HG03139 (cell line): ENCODE measurements at regions not wholly inside any gene's neighbourhood (a gene's known extent, or its start where the extent isn't known, plus 50 kb on each side); places are given as distances from the start of the nearest gene placed in this dataset.
"Not testable (repeated sequence)": the region's sequence is repeated elsewhere in the genome, so short reads cannot be mapped to it uniquely, and the experiment has no call there.

Experiments used
- ATAC-seq: cut with Tn5 transposase; IDR thresholded peaks from one replicate; pipeline ENCODE4 v1.9.1; 2021; ENCODE audit not compliant: unreplicated experiment

DNA sequence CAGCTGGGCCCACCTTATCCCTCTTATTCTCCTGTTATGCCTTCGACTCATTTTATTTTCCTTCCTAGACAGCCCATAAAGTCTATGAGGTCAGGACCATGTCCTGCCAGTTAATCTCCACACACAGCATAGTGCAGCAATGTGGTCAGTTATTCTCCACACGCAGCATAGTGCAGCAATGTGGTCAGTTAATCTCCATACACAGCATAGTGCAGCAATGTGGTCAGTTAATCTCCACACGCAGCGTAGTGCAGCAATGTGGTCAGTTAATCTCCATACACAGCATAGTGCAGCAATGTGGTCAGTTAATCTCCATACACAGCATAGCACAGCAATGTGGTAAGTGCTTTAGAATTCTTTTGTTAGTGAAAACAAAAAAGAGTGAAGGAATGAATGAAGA lies 77.8 kb downstream of the TEX36 start:
- no peak for ATAC-seq

DNA sequence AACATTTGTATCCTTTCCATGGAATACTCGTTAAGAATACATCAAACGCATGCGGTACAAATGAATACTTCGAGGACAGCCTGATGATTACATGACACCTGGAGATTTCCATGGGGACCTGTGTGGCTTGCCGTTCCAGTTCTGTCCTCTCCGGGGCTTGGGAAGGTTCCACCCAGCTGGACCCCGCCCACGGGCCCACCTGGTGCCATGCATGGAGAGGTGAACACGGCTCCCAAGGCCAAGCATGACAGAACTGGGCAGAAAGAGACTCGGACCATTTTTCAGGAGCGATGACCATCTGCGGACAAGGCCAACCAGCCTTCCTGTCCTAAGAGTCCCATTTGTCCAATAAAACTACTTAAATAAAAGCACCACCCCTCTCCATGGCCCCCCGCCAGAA lies 80.1 kb downstream of the TEX36 start:
- ATAC-seq, result no peak

DNA sequence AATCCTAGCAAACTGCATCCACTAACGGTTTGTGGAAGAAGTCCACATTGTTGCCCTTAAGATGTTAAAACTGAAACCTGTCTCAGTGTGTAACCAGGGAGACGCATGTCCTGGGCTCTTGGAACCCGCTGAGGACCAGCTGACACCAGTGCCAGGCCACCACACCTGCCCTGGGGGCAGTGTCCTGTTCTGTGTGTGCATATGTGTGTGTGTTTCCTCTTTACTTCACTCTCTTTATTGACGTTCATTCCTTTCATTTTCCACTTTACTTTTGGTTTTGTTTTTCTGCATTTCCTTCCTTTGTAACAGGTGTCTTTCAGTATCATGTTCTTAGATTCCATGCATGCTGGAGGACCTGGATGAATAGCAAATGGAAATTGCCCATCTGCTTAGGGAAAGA lies 83.8 kb downstream of the TEX36 start:
- no peak for ATAC-seq

DNA sequence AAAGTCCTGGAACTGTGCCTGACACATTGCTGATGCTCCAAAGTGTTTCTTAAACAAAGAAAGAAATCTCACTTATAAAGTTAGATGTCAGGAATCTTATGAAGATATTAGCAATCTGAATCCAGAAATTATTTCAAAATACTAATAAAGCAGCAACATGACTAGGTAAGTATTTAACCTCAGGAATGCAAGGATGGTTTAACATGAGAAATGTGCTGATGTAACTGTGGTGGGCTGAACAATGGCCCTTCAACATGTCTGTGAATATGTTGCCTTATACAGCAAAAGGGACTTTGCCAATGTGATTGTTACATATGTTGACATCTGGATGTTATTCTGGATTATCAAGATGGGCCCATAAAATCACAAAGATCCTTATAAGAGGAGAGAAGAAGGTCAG lies 87.1 kb downstream of the TEX36 start:
- no peak for ATAC-seq

DNA sequence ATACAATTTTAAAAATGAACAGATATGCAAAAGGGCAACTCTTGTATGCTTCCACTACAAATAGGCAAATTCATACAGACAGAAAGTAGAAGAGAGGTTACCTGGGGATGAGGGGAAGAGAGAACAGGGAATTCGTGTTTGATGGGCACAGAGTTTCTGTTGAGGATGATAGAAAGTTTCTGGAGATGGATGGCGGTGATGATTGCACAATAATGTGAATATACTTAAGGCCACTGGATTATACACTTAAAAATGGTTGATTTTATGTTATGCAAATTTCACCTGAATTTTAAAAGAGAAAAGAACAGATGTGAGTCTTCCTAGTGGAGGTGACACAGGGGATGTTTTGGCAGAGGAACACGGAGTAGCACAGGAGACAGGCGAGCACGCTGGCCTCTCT lies 89.3 kb downstream of the TEX36 start:
- ATAC-seq, result no peak

DNA sequence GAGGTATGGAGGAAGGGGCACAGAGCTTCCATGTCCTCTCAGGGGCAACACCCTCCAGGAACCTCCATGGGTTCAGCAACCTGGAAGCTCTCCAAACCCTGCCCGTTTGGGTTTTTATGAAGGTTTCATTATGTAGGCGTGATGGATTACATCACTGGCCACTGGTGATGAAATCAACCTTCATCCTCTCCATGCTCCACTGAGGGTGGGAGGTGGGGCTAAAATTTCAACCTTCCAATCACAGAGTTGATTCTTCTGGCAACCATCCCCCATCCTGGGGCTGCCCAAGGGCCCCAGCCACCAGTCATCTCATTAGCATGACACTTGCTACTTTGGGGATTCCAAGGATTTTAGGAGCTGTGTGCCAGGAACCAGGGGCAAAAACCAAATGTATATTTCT lies 90.1 kb downstream of the TEX36 start:
- no peak for ATAC-seq

DNA sequence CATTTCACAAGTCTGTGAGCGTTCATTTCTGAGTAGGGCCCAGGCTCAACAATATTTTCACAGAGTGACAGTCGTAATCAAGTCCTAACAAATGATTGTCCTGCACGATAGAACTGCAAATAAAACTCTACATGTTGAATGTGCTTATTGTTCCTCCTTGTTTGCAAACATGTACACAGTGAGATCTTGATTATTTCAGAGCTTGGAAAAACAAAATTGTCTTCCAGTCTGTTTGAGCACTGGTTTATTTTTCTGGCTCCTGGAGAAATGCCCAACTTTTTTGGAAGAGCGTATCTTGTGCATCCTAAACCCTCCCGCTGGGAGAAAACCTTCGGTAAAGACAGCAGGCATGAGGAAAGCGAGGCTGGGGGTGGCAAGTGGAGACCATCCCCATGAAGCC lies 91.1 kb downstream of the TEX36 start:
- no peak for ATAC-seq

DNA sequence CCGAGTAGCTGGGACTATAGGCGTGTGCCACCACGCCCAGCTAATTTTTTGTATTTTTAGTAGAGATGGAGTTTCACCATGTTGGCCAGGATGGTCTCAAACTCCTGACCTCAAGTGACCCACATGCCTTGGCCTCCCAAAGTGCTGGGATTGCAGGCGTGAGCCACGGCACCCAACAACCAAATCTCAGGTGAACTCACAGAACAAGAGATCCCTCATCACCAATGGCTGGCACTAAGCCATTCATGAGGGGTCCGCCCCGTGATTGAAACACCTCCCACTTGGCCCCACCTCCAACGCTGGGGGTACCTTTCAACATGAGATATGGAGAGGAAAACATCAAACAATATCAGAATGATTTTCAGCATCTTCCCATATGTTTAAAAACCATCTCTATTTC lies 94.2 kb downstream of the TEX36 start:
- not testable (repeated sequence) for ATAC-seq

DNA sequence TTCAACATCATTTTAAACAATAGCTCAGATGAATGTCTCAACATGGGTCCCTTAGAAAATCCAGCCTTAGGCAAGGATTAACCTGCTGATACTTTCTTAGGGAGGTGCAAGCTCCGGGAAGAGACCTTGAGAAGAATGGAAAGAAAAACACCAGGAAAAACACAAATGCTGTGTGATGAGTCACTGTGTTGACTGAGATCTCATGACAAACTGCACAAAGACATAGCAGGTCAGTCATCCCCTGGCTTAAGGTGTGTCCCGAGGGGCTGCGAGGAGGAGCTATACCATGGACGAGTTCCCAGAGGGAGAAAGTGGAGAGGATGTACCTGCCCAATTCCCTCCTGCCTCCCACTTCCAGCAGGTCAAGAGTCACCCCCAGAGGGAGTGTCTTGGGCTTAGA lies 98.0 kb downstream of the TEX36 start:
- no peak for ATAC-seq

DNA sequence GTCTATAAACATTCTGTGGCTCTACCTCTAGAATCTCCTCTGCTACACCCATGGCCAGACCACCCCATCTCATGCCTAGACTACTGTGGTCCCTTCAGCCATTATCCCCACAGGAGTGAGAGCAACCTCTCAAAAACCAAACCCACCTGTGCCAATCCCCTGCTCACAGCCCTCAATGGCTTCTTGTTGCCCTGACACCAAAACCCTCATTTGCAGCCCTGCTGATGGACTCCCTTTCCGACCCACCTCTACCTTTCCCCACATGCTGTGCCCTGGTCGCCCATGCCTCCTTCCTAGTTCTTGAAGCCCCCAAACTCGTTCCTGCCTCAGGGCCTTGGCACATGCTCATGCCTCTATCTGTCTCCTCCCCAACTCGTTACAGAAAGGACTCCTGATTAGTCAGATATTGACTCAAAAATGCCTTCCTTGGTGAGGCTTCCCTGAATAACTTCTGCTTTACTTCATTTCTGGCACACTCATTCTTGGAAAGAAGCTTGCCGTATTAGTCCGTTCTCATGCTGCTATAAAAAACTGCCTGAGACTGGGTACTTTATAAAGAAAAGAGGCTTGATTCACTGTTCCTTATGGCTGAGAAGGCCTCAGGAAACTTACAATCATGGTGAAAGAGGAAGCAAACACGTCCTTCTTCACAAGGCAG lies 104.2 kb downstream of the TEX36 start:
- ATAC-seq, result no peak

DNA sequence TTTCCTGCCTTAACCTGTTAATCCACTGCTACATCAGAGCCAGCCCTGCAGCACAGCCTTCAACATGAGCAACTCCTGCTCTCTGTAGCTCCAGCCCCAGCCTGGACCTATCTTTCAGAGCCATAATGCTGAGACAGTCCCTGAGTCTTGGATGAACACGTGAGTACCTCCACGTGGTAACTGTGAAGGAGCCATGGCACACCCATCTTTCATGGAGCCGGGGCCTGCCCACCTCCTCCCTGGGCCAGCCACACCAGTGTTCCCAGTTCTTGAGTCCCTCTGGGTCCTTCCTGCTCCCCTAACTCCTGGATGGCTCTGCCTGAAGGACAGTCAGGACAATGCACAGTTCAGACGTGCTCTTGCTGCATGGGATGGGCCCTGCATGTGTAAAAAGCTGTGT lies 107.1 kb downstream of the TEX36 start:
- no peak for ATAC-seq

DNA sequence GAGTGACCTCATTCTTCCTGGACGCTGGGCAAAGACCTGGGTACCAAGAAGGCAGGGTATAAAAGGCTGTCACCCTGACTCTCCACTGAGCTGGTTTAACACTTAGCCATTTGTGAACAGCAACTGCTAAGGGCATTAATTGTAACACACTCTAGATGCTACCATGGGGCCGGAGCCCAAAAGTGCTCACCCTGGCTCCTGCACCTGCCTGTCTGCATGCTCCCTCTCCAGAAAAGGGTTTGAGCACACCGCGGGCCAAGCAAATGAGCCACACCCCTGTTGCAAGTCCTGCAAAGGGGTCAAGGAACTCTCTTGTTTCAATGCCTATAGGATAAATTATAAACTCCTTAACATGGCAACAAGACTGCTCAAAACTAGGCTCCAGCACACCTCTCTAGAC lies 114.8 kb downstream of the TEX36 start:
- no peak for ATAC-seq

DNA sequence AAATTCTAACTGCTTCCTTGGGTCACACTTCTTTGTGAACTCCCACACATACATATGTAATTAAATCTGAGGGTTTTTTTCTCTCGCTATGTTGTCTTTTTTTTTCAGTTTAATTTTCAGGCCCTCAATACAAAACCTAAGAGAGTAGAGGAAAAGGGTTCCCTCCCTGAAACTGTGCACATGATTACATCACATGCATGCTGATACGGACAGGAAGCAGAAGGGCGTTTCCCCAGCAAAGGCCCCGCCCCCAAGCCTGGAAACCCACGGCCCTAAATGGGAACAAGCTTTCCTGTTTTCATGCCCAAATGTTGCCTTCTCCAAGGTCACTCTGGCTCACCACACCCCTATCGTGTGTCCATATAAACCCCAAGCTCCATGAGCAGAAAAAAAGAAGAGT lies 115.4 kb downstream of the TEX36 start:
- no peak for ATAC-seq

DNA sequence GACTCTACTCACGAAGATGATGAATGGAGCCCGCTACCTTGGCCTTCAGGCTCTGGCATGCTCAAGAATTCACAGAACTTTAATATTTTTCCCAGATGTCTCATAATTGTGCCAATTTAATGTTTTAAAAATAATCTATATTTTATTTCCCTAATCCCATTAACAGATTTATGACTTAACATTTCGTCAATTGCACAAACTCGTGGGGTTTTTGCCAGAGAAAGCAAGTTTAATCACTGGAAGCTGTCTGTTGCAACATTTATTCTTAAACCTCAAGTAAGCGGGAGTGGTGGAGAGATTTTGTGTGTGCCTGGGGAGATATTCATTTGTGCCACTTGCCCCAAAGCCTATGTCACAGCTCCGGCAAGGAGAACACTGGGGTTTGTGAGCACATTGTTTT lies 117.9 kb downstream of the TEX36 start:
- ATAC-seq, result no peak

DNA sequence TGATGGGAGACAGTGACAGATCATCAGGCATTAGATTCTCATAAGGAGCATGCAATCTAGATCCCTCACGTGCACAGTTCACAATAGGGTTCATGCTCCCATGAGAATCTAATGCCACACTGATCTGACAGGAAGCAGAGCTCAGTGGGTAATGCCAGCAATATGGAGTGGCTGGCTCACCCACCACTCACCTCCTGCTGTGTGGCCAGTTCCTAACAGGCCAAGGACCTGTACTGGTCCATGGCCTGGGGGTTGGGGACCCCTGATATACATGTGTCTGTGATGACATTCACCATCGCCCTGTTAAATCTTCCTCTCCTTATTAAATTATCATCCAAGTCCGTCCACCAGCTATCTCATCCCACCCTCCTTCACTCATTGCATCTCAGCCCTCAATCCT lies 118.4 kb downstream of the TEX36 start:
- ATAC-seq, result no peak

DNA sequence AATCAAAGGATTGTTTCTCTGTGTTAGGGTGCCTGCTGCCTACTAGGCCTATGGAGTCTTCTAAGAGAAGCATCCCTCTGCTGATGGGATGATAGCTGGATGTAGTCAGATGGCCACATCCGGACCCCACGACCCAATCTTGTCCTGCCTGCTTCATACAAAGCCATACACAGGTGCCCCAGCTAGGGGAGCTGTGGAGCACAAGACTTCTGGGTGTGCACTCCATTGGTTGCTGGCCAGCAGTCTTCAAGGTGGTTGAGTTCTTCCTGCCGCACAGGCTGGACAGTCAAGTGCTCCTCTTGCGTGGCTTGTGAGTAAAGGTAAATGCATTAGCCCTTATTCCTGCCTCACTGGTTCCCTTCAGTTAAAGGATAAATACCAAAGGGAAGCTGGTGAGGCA lies 120.2 kb downstream of the TEX36 start:
- no peak for ATAC-seq

DNA sequence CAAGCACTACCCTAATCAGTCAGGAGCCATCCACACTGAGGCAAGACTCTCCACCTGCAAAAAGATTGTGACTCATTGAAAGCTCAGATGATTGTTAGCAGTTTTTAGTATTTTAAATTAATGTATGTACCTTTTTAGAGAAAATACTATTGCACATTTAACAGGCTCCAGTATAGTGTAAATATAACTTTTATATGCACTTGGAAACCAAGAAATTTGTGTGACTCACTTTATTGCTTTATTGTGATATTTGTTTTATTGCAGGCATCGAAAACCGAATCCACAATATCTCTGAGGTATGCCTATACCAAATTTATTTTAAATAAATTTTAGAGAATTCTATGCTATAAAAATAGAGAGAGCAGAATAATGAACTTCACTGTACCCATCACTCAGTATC lies 122.0 kb downstream of the TEX36 start:
- no peak for ATAC-seq

DNA sequence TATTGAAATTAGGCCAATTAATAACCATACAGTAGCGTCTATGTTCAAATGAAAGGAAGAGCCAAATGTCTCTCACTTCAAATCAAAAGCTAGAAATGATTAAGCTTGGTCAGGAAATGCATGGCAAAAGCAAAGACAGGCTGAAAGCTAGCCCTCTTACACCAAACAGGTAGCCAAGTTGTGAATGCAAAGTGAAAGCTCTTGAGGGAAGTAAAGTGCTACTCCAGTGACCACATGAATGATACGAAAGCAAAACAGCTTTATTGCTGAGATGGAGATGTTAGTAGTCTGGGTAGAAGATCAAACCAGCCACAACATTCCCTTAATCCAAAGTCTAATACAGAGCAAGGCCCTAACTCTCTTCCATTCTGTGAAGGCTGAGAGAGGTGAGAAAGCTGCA lies 123.8 kb downstream of the TEX36 start:
- ATAC-seq, result peak; percentile 98

DNA sequence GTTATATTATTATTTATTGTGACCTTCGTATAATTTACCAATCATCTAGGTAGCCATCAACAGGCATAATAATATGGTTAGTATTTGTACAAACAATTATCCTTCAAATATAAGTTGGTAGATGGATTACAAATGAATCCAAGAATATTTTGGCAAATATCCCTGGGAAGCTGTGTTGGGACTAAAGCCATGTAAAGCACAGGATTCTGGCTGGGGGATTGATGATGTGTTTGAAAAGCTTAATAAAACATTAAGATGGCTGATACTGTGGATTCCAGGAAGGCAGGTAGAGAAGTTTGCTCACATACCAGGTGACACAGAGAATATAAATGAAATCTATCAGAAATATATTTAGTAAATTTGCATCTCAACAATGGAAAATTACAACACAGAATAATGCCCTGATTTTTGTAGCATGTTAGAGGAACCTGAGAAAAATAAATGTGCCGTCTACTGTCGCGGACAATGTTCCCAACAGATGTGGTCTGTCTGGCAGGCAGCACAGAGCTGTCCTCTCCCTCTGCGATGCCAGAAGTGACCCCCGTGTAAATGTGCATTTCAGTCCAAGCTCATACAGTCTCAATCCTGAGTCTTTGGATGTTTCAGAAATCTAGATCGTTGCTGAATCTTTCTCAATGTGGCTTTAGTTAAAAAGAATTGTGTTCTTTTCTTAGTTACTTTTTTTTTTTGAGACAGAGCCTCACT lies 125.0 kb downstream of the TEX36 start:
- ATAC-seq, result no peak

DNA sequence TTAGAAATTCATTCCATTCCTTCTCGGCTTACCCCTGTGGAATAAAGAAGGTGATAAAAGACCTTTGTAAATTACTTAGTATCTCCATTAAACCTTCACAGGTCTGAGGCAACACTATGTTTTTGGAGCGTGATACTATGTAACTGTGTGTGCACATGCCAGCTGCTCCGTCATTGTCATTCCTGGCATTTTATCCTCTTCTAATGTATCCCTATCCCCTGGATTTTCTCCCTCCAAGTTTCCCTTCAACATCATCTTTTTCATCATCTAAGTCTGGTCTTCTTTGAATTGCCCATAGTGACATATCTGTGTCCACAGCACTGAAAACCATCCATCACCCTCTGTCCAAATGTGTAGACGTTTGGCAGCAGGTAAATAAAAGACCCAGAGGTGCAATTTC lies 125.7 kb downstream of the TEX36 start:
- no peak for ATAC-seq

DNA sequence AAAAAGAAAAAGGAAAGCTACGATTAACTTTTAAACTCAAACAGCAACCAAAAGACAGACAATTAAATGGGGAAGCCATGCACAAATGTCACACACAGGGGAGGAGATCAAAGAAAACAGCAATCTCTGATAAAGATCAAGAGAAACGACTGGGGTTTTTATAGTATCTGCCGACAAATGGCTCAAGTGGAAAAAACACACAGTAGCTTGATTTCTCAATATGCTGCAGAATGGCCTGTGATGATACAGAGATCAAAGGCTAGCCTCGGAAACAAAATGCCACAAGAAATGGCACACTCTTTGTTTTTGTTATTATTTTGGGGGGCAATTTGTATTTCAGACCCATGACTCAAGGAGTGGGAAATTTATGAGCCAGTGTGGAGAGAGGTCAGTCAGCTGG lies 126.1 kb downstream of the TEX36 start:
- ATAC-seq, result no peak

DNA sequence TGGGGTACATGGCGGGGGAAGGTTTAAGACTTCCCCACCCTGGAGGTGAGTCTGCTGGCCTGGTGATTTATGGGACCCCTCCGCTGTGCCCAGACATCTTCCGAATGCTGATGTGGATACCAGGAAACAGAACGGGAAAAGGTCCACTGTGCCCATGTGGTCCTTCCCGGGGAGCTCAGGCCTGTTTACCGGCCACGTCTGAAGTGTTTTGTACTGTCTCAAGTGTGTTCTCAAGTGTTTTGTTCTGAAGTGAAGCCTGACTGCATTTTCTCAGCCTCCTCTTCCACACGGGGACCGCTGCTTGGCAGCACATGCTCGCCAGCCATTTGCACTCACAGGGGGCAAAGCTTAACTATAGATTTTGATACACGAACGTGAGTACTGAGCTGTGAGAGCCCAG lies 127.2 kb downstream of the TEX36 start:
- ATAC-seq, result no peak

DNA sequence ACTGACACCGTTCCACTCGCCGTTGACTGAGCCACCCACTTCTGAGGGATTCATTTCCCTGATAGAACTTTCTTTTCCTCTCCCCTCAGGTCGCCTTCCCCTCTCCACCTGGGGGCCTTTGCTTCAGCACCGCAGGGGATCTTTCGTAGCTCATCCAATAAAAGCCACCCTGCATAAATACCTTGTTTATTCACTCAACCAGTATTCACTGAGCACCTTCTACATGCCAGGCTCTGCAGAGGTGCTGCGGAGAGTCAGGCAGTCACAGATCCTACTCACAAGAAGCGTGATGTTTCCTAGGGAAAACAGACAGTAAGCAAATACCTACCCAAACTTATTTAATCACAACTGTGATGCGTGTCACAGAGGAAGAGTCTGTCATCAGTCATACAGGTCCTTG lies 127.7 kb downstream of the TEX36 start:
- no peak for ATAC-seq
